Suprapubic skin (tissue), 4 donors: ENCODE measurements at regions not wholly inside any gene's neighbourhood (a gene's known extent, or its start where the extent isn't known, plus 50 kb on each side); places are given as distances from the start of the nearest gene placed in this dataset.
A peak's percentile ranks its signal among the peaks of the same experiment; 100 is the strongest.

Experiments used
- DNase-seq, 2 donors: peaks; one replicate each; pipeline ENCODE4 v3.0.0-alpha.2; 2019; ENCODE audit warnings: low spot score in 2 of 2
- H3K27ac ChIP-seq: fragments of 200-600 bp; sonication (generic); one replicate; pipeline ENCODE4 v1.5.1; 2019
- H3K27me3 ChIP-seq: fragments of 200-600 bp; sonication (generic); one replicate; pipeline ENCODE4 v1.5.1; 2019
- H3K36me3 ChIP-seq: fragments of 200-600 bp; sonication (generic); one replicate; pipeline ENCODE4 v1.5.1; 2019
- H3K4me1 ChIP-seq: fragments of 200-600 bp; sonication (generic); one replicate; pipeline ENCODE4 v1.5.1; 2019
- H3K4me3 ChIP-seq: fragments of 200-600 bp; sonication (generic); one replicate; pipeline ENCODE4 v1.5.1; 2019; ENCODE audit warnings: mild to moderate bottlenecking
- H3K9me3 ChIP-seq: fragments of 200-600 bp; sonication (generic); one replicate; pipeline ENCODE4 v1.5.1; 2019
- CTCF ChIP-seq, 2 donors: fragments of 200-600 bp in 1 of 2; fragments of 450-650 bp in 1 of 2; sonication (generic) in 1 of 2; IDR thresholded peaks; one replicate each; pipeline ENCODE4 v1.5.1; 2016 to 2019; ENCODE audit warnings: antibody characterized with exemption in 2 of 2, mild to moderate bottlenecking in 1 of 2, moderate library complexity in 1 of 2
- EP300 ChIP-seq: sonication (generic); formaldehyde crosslinking; IDR thresholded peaks from one replicate; pipeline ENCODE4 v1.6.1; 2017; ENCODE audit warnings: antibody characterized with exemption
- POLR2A ChIP-seq, 2 donors: fragments of 450-650 bp; IDR thresholded peaks; one replicate each; pipeline ENCODE4 v1.6.1; 2017; ENCODE audit warnings: antibody characterized with exemption in 2 of 2, mild to moderate bottlenecking in 2 of 2, moderate library complexity in 2 of 2
- POLR2AphosphoS5 ChIP-seq, 3 donors: sonication (generic); formaldehyde crosslinking; IDR thresholded peaks; one replicate each; pipeline ENCODE4 v1.6.1; 2017; ENCODE audit warnings: antibody characterized with exemption in 3 of 3
- WGBS: methylation state at CpG from one replicate; pipeline ENCODE4 v1.1.5; 2018; 5-methylcytosine and 5-hydroxymethylcytosine counted together

- DNase-seq: no peak
- no peaks in the 10 kb centered on the region for H3K27me3 ChIP-seq
- H3K4me1 ChIP-seq: peaks cover 28% of the 10 kb centered on the region
- no peaks in the 10 kb centered on the region for H3K36me3 ChIP-seq
- H3K4me3 ChIP-seq: no peak overlapping the region
- TF ChIP-seq CTCF (IDR thresholded peaks at IDR 0.05): no peak
- no peak for TF ChIP-seq POLR2AphosphoS5 (IDR thresholded peaks at IDR 0.05)
- TF ChIP-seq POLR2A (IDR thresholded peaks at IDR 0.05): no peak
- no peak for TF ChIP-seq EP300
- peak overlapping the region; percentile 73 for H3K27ac ChIP-seq
- 41% methylated on average over 17 of the region's 17 CpGs for WGBS
- no peaks in the 10 kb centered on the region for H3K9me3 ChIP-seq
These were observed 203.8 kb upstream of the TMEM45B start for GRCh38 chr11:129611661-129612446.

- Histone ChIP-seq H3K27ac (peak overlapping the region; percentile 73), H3K4me3 (no peak overlapping the region), H3K4me1 (peaks cover 28% of the 10 kb centered on the region), H3K27me3 (no peaks in the 10 kb centered on the region), H3K9me3 (no peaks in the 10 kb centered on the region), H3K36me3 (no peaks in the 10 kb centered on the region)
- DNase-seq: no peak
- TF ChIP-seq EP300 (no peak), POLR2A (IDR thresholded peaks at IDR 0.05) (no peak), POLR2AphosphoS5 (IDR thresholded peaks at IDR 0.05) (no peak), CTCF (IDR thresholded peaks at IDR 0.05) (no peak)
- 47% methylated on average over 8 of the region's 8 CpGs for WGBS
These were observed 203.1 kb upstream of the TMEM45B start for GRCh38 chr11:129612447-129612961.

GRCh38 chr11:129613071-129613470, 202.6 kb upstream of the TMEM45B start:
- no peak for TF ChIP-seq CTCF (IDR thresholded peaks at IDR 0.05)
- Histone ChIP-seq H3K27ac (peak overlapping the region; percentile 73), H3K36me3 (no peaks in the 10 kb centered on the region), H3K27me3 (no peaks in the 10 kb centered on the region), H3K9me3 (no peaks in the 10 kb centered on the region), H3K4me1 (peaks cover 28% of the 10 kb centered on the region), H3K4me3 (no peak overlapping the region)
- 88% methylated on average over 3 of the region's 3 CpGs for WGBS
- DNase-seq: no peak

- Histone ChIP-seq H3K27ac (no peak overlapping the region), H3K9me3 (no peaks in the 10 kb centered on the region), H3K27me3 (no peaks in the 10 kb centered on the region), H3K4me3 (no peak overlapping the region), H3K36me3 (no peaks in the 10 kb centered on the region), H3K4me1 (peaks cover 24% of the 10 kb centered on the region)
- 79% methylated on average over 8 of the region's 11 CpGs for WGBS
- DNase-seq: no peak
- TF ChIP-seq EP300 (no peak), POLR2AphosphoS5 (IDR thresholded peaks at IDR 0.05) (no peak), CTCF (IDR thresholded peaks at IDR 0.05) (no peak), POLR2A (IDR thresholded peaks at IDR 0.05) (no peak)
These were observed 201.2 kb upstream of the TMEM45B start for GRCh38 chr11:129614256-129614944.

GRCh38 chr11:129618046-129618569, 197.5 kb upstream of the TMEM45B start:
- H3K27ac ChIP-seq: peak overlapping the region; percentile 50
- WGBS: 63% methylated on average over 32 of the region's 41 CpGs
- no peaks in the 10 kb centered on the region for H3K27me3 ChIP-seq
- no peak for DNase-seq
- H3K4me1 ChIP-seq: peaks cover 15% of the 10 kb centered on the region
- H3K36me3 ChIP-seq: no peaks in the 10 kb centered on the region
- TF ChIP-seq EP300: no peak
- TF ChIP-seq POLR2A (IDR thresholded peaks at IDR 0.05): no peak
- TF ChIP-seq CTCF (IDR thresholded peaks at IDR 0.05): no peak
- no peak for TF ChIP-seq POLR2AphosphoS5 (IDR thresholded peaks at IDR 0.05)
- H3K9me3 ChIP-seq: no peaks in the 10 kb centered on the region
- no peak overlapping the region for H3K4me3 ChIP-seq
